ENCODE measurements at regions not wholly inside any gene's neighbourhood (a gene's known extent, or its start where the extent isn't known, plus 50 kb on each side); places are given as distances from the start of the nearest gene placed in this dataset.

GRCh38 chr4:89556601-89557305, 249.2 kb upstream of the GPRIN3 start:
- no peak for DNase-seq (ENCODE audit: low read depth in 2 of 2, low spot score in 1 of 2)

GRCh38 chr4:89551191-89551590, 243.6 kb upstream of the GPRIN3 start:
- no peak for DNase-seq (ENCODE audit: low read depth in 2 of 2, low spot score in 1 of 2)

- DNase-seq (ENCODE audit: low read depth in 2 of 2, low spot score in 1 of 2), result no peak
Measured at GRCh38 chr4:89549907-89550306, 242.3 kb upstream of the GPRIN3 start.

- no peak for DNase-seq (ENCODE audit: low read depth in 2 of 2, low spot score in 1 of 2)
Measured at GRCh38 chr4:89545315-89545714, 237.7 kb upstream of the GPRIN3 start.

- DNase-seq (ENCODE audit: low read depth in 2 of 2, low spot score in 1 of 2), result no peak
Measured at GRCh38 chr4:89541998-89542397, 234.4 kb upstream of the GPRIN3 start.

- no peak for DNase-seq (ENCODE audit: low read depth in 2 of 2, low spot score in 1 of 2)
Measured at GRCh38 chr4:89539797-89540711, 232.5 kb upstream of the GPRIN3 start.

GRCh38 chr4:89539374-89539773, 231.8 kb upstream of the GPRIN3 start:
- no peak for DNase-seq (ENCODE audit: low read depth in 2 of 2, low spot score in 1 of 2)

- DNase-seq (ENCODE audit: low read depth in 2 of 2, low spot score in 1 of 2), result no peak
Measured at GRCh38 chr4:89538886-89539285, 231.3 kb upstream of the GPRIN3 start.

GRCh38 chr4:89538171-89538570, 230.6 kb upstream of the GPRIN3 start:
- no peak for DNase-seq (ENCODE audit: low read depth in 2 of 2, low spot score in 1 of 2)

GRCh38 chr4:89537281-89537680, 229.7 kb upstream of the GPRIN3 start:
- DNase-seq (ENCODE audit: low read depth in 2 of 2, low spot score in 1 of 2), result no peak

GRCh38 chr4:89535251-89535650, 227.7 kb upstream of the GPRIN3 start:
- no peak for DNase-seq (ENCODE audit: low read depth in 2 of 2, low spot score in 1 of 2)

GRCh38 chr4:89534356-89534755, 226.8 kb upstream of the GPRIN3 start:
- DNase-seq (ENCODE audit: low read depth in 2 of 2, low spot score in 1 of 2), result no peak

- DNase-seq (ENCODE audit: low read depth in 2 of 2, low spot score in 1 of 2), result no peak
Measured at GRCh38 chr4:89531932-89532640, 224.5 kb upstream of the GPRIN3 start.

- DNase-seq (ENCODE audit: low read depth in 2 of 2, low spot score in 1 of 2), result no peak
Measured at GRCh38 chr4:89528526-89529133, 221.0 kb upstream of the GPRIN3 start.

- no peak for DNase-seq (ENCODE audit: low read depth in 2 of 2, low spot score in 1 of 2)
Measured at GRCh38 chr4:89521826-89522225, 214.2 kb upstream of the GPRIN3 start.

- no peak for DNase-seq (ENCODE audit: low read depth in 2 of 2, low spot score in 1 of 2)
Measured at GRCh38 chr4:89519771-89520320, 212.2 kb upstream of the GPRIN3 start.

- DNase-seq (ENCODE audit: low read depth in 2 of 2, low spot score in 1 of 2), result no peak
Measured at GRCh38 chr4:89518259-89518658, 210.7 kb upstream of the GPRIN3 start.

- DNase-seq (ENCODE audit: low read depth in 2 of 2, low spot score in 1 of 2), result no peak
Measured at GRCh38 chr4:89514811-89515210, 207.2 kb upstream of the GPRIN3 start.

GRCh38 chr4:89511776-89512175, 204.2 kb upstream of the GPRIN3 start:
- no peak for DNase-seq (ENCODE audit: low read depth in 2 of 2, low spot score in 1 of 2)

GRCh38 chr4:89509708-89510281, 202.2 kb upstream of the GPRIN3 start:
- no peak for DNase-seq (ENCODE audit: low read depth in 2 of 2, low spot score in 1 of 2)

Measured in stimulated activated CD8-positive, alpha-beta memory T cell treated with anti-CD3 and anti-CD28 coated beads, Interleukin-4, amount 100 ng/mL, for 4 hours (primary cell).